HG03060 (cell line): ENCODE measurements at regions not wholly inside any gene's neighbourhood (a gene's known extent, or its start where the extent isn't known, plus 50 kb on each side); places are given as distances from the start of the nearest gene placed in this dataset.
"Not testable (repeated sequence)": the region's sequence is repeated elsewhere in the genome, so short reads cannot be mapped to it uniquely, and the experiment has no call there.

Source experiments
- ATAC-seq: cut with Tn5 transposase; IDR thresholded peaks from one replicate; pipeline ENCODE4 v1.9.1; 2021; ENCODE audit warnings: low read depth, moderate number of reproducible peaks; ENCODE audit not compliant: unreplicated experiment

DNA sequence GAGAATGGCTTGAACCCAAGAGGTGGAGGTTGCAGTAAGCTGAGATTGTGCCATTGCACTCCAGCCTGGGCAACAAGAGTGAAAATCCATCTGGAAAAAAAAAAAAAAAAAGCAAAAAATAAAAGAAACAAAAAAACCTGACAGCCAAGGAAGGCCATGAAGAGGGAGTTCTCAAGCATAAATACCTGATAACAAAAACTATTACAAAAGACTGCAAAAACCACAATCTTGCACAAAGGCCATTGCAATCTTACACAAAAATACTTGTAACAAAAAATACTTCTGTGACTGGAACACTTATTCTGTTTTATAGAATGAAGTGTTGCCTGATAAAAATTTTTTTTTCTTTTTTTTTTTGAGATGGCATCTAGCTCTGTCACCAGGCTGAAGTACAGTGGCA lies 61.5 kb upstream of the TSC22D1 start:
- no peak for ATAC-seq

DNA sequence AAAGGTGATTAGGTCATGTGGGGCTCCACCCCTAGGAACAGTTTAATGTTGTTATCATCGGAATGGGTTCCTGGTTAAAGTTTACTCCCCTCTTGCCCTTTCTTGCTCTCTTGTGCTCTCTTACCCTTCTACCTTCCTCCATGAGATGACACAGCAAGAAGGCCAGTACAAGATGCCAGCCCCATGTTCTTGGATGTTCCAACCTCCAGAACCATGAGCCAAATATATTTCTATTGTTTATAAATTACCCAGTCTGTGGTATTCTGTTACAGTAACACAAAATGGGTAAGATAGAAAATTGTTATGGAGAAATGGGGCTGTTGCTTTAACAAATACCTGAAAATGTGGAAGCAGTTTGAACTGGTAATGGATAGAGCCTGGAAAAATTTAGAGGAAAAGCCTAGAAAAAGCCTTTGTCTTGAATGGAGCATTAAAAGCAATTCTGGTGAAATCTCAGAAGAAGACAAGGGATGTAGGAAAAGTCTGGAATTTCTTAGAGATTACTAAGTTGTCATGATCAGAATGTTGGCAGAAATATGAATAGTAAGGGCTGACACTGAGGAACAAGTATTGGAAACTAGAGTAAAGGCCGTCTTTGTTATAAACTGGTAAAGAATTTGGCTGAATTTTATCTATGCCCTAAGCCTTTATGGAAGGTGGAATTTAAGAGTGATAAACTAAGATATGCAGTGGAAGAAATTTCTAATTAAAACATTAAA lies 53.5 kb upstream of the TSC22D1 start:
- no peak for ATAC-seq

DNA sequence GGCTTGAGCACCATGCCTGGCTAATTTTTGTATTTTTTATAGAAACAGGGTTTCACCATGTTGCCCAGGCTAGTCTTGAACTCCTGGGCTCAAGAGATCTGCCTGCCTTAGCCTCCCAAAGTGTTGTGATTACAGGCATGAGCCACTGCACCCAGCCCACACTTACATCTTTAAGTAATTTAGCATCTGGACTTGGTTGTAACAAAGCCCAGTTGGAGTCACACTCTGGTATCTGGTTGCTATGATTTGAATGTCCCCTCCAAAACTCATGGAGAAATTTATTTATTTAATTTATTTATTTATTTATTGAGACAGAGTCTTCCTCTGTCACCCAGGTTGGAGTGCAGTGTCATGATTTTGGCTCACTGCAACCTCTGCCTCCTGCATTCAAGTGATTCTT lies 52.7 kb upstream of the TSC22D1 start:
- not testable (repeated sequence) for ATAC-seq

DNA sequence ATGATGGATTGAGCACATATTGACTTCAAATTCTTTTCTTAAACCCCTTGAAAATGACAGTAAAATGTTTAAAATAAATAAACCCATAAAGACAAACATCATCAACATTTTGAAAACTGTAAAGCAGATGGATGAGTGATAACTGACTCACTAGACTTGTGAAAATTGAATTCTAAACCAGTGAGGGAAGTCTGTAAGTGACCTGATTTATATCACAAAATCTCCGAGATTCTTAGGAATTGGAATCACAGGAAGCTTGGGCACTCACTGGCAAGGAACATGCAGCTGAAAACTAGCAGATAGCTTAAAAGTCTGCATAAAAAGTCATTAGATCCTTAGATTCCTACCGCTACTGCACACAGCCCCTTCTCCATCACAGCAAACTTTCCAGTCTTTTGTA lies 51.3 kb upstream of the TSC22D1 start:
- ATAC-seq: no peak

DNA sequence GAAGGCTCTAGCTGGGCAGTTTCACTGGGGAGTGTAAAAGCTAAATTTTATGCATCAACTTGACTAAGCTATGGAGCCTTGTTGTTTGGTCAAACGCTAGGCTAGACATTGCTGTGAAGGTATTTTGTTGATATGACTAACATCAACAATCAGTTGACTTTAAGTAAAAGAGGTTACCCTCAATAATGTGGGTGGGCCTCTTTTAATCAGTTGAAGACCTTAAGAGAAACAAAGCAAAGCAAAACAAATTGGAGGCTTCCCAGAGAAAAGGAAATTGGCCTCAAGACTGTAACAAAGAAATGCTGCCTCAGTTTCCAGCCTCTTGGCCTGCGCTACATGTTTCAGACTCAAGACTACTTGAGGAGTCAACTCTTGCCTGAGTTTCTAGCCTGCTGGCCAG lies 50.0 kb upstream of the TSC22D1 start:
- no peak for ATAC-seq
